Mammary epithelial cell (primary cell): ENCODE measurements at regions not wholly inside any gene's neighbourhood (a gene's known extent, or its start where the extent isn't known, plus 50 kb on each side); places are given as distances from the start of the nearest gene placed in this dataset.

Source experiments
- CTCF ChIP-seq, 2 donors: IDR thresholded peaks in 1 of 2; conservative IDR thresholded peaks in 1 of 2; 2 replicates each; pipeline ENCODE4 v1.5.1; 2011 to 2012; ENCODE audit warnings: inconsistent platforms in 2 of 2, low read length in 2 of 2, mild to moderate bottlenecking in 2 of 2, control low read depth in 1 of 2, low read depth in 1 of 2; ENCODE audit not compliant: insufficient read depth in 1 of 2; ENCODE audit errors: extremely low read depth in 1 of 2
- EZH2 ChIP-seq: IDR thresholded peaks from 2 replicates; pipeline ENCODE4 v1.6.1; 2012; ENCODE audit warnings: low read length, inconsistent platforms, borderline replicate concordance

- no peak for TF ChIP-seq CTCF (conservative IDR thresholded peaks at IDR 0.05 in 1 of 2, IDR thresholded peaks at IDR 0.05 in 1 of 2; ENCODE audit: extremely low read depth in 1 of 2, insufficient read depth in 1 of 2, low read depth in 1 of 2, low read length in 2 of 2)
- TF ChIP-seq EZH2: no peak
Observed at GRCh38 chr18:42474577-42474976, 519.5 kb downstream of the PIK3C3 start.
